ENCODE measurements at regions not wholly inside any gene's neighbourhood (a gene's known extent, or its start where the extent isn't known, plus 50 kb on each side); places are given as distances from the start of the nearest gene placed in this dataset.

GRCh38 chr6:15166121-15166520 lies 79.7 kb upstream of the JARID2 start:
- no peak for TF ChIP-seq CTCF (IDR thresholded peaks at IDR 0.05)
- TF ChIP-seq POLR2A (IDR thresholded peaks at IDR 0.05), result no peak

All from body of pancreas (tissue), 4 donors.